Ascending aorta (tissue), 2 donors: ENCODE measurements at regions not wholly inside any gene's neighbourhood (a gene's known extent, or its start where the extent isn't known, plus 50 kb on each side); places are given as distances from the start of the nearest gene placed in this dataset.

ENCODE experiments used
- DNase-seq, 2 donors: peaks; one replicate each; pipeline ENCODE4 v3.0.0-alpha.2; 2019; ENCODE audit warnings: low spot score in 2 of 2
- H3K27ac ChIP-seq, 2 donors: fragments of 200-600 bp; sonication (generic); one replicate each; pipeline ENCODE4 v1.5.1; 2016 to 2017; ENCODE audit warnings: mild to moderate bottlenecking in 1 of 2
- H3K27me3 ChIP-seq: fragments of 200-600 bp; sonication (generic); one replicate; pipeline ENCODE4 v1.5.1; 2017
- H3K36me3 ChIP-seq, 2 donors: fragments of 200-600 bp; sonication (generic); one replicate each; pipeline ENCODE4 v1.5.1; 2016
- H3K4me1 ChIP-seq, 2 donors: fragments of 200-600 bp; sonication (generic); one replicate each; pipeline ENCODE4 v1.5.1; 2016 to 2017; ENCODE audit warnings: mild to moderate bottlenecking in 1 of 2
- H3K4me3 ChIP-seq, 2 donors: fragments of 200-600 bp; sonication (generic); one replicate each; pipeline ENCODE4 v1.5.1; 2016 to 2017; ENCODE audit warnings: mild to moderate bottlenecking in 1 of 2
- H3K9me3 ChIP-seq, 2 donors: fragments of 200-600 bp; sonication (generic); one replicate each; pipeline ENCODE4 v1.5.1; 2016
- CTCF ChIP-seq, 3 experiments: fragments of 200-600 bp in 2 of 3; fragments of 450-650 bp in 1 of 3; sonication (generic) in 2 of 3; IDR thresholded peaks; one replicate each; pipeline ENCODE4 v1.5.1; 2016 to 2019; ENCODE audit warnings: antibody characterized with exemption in 3 of 3, mild to moderate bottlenecking in 1 of 3, moderate library complexity in 1 of 3
- intact Hi-C: fragments of 100-400 bp; cut with DNase I; formaldehyde crosslinking; loops from one replicate; pipeline ENCODE4 v1.15.1; 2023

- intact Hi-C loops, result no loop called here
- Histone ChIP-seq H3K27ac (no peak overlapping the region), H3K36me3 (no peaks in the 10 kb centered on the region), H3K9me3 (no peaks in the 10 kb centered on the region), H3K27me3 (no peaks in the 10 kb centered on the region), H3K4me1 (no peaks in the 10 kb centered on the region), H3K4me3 (no peak overlapping the region)
- TF ChIP-seq CTCF (IDR thresholded peaks at IDR 0.05), result no peak
- DNase-seq, result no peak
Measured at GRCh38 chr2:183214680-183215079, 90.4 kb downstream of the NUP35 start.

- intact Hi-C loops, result no loop called here
- no peak for TF ChIP-seq CTCF (IDR thresholded peaks at IDR 0.05)
- Histone ChIP-seq H3K4me1 (no peaks in the 10 kb centered on the region), H3K27ac (no peak overlapping the region), H3K27me3 (no peaks in the 10 kb centered on the region), H3K4me3 (no peak overlapping the region), H3K9me3 (no peaks in the 10 kb centered on the region), H3K36me3 (no peaks in the 10 kb centered on the region)
- no peak for DNase-seq
Measured at GRCh38 chr2:183215917-183216316, 91.7 kb downstream of the NUP35 start.

- no peak overlapping the region for H3K4me3 ChIP-seq
- H3K27me3 ChIP-seq, result no peaks in the 10 kb centered on the region
- TF ChIP-seq CTCF (IDR thresholded peaks at IDR 0.05), result no peak
- DNase-seq, result no peak
- intact Hi-C loops, result no loop called here
- no peaks in the 10 kb centered on the region for H3K4me1 ChIP-seq
- no peaks in the 10 kb centered on the region for H3K36me3 ChIP-seq
- no peaks in the 10 kb centered on the region for H3K9me3 ChIP-seq
- no peak overlapping the region for H3K27ac ChIP-seq
Measured at GRCh38 chr2:183219888-183220287, 95.6 kb downstream of the NUP35 start.

- Histone ChIP-seq H3K27me3 (no peaks in the 10 kb centered on the region), H3K27ac (no peak overlapping the region), H3K4me1 (no peaks in the 10 kb centered on the region), H3K9me3 (no peaks in the 10 kb centered on the region), H3K36me3 (no peaks in the 10 kb centered on the region), H3K4me3 (no peak overlapping the region)
- no peak for DNase-seq
- no peak for TF ChIP-seq CTCF (IDR thresholded peaks at IDR 0.05)
- intact Hi-C loops, result no loop called here
Measured at GRCh38 chr2:183222751-183223150, 98.5 kb downstream of the NUP35 start.

GRCh38 chr2:183224948-183225347 lies 100.7 kb downstream of the NUP35 start:
- DNase-seq, result no peak
- Histone ChIP-seq H3K4me1 (no peaks in the 10 kb centered on the region), H3K4me3 (no peak overlapping the region), H3K36me3 (no peaks in the 10 kb centered on the region), H3K9me3 (no peaks in the 10 kb centered on the region), H3K27ac (no peak overlapping the region), H3K27me3 (no peaks in the 10 kb centered on the region)
- intact Hi-C loops, result no loop called here
- no peak for TF ChIP-seq CTCF (IDR thresholded peaks at IDR 0.05)

- no peak for TF ChIP-seq CTCF (IDR thresholded peaks at IDR 0.05)
- intact Hi-C loops, result no loop called here
Measured at GRCh38 chr2:183227176-183227575, 102.9 kb downstream of the NUP35 start.

More at GRCh38 chr2:183227176-183227575, 102.9 kb downstream of the NUP35 start:
- Histone ChIP-seq H3K9me3 (no peaks in the 10 kb centered on the region), H3K27ac (no peak overlapping the region), H3K4me1 (no peaks in the 10 kb centered on the region), H3K27me3 (no peaks in the 10 kb centered on the region), H3K36me3 (no peaks in the 10 kb centered on the region), H3K4me3 (no peak overlapping the region)
- DNase-seq, result no peak
